Left ventricle myocardium inferior (tissue), 1 donor: ENCODE measurements at regions not wholly inside any gene's neighbourhood (a gene's known extent, or its start where the extent isn't known, plus 50 kb on each side); places are given as distances from the start of the nearest gene placed in this dataset.

Source experiments
- DNase-seq: peaks from one replicate; pipeline ENCODE4 v3.0.0-alpha.2; 2020
- H3K27ac ChIP-seq: fragments of 200-600 bp; replicated peaks from 2 replicates; pipeline ENCODE4 v1.8.0; 2021
- H3K27me3 ChIP-seq: fragments of 200-600 bp; 2 replicates; pipeline ENCODE4 v1.8.0; 2021; ENCODE audit warnings: low read depth
- H3K36me3 ChIP-seq: fragments of 200-600 bp; 2 replicates; pipeline ENCODE4 v1.8.0; 2021
- H3K4me1 ChIP-seq: fragments of 200-600 bp; 2 replicates; pipeline ENCODE4 v1.8.0; 2021
- H3K4me3 ChIP-seq: fragments of 200-600 bp; 2 replicates; pipeline ENCODE4 v1.8.0; 2021; ENCODE audit warnings: mild to moderate bottlenecking, moderate library complexity
- H3K9me3 ChIP-seq: fragments of 200-600 bp; replicated peaks from 2 replicates; pipeline ENCODE4 v1.8.0; 2021
- CTCF ChIP-seq: fragments of 200-600 bp; IDR thresholded peaks from 2 replicates; pipeline ENCODE4 v1.8.0; 2021; ENCODE audit warnings: antibody characterized with exemption, mild to moderate bottlenecking, borderline replicate concordance
- intact Hi-C: fragments of 100-400 bp; cut with micrococcal nuclease; formaldehyde crosslinking; loops from one replicate; pipeline ENCODE4 v1.11.0; 2022
- donor health status: DM: no; HTN: yes; CAD: no; lungs with severe emphysema.

- no peak overlapping the region for H3K4me3 ChIP-seq
- no peak for TF ChIP-seq CTCF
- peaks cover 88% of the 10 kb centered on the region for H3K27me3 ChIP-seq
- H3K9me3 ChIP-seq, result no peaks in the 10 kb centered on the region
- DNase-seq, result no peak
- H3K27ac ChIP-seq, result no peak overlapping the region
- no peaks in the 10 kb centered on the region for H3K36me3 ChIP-seq
- intact Hi-C loops, result no loop called here
- no peaks in the 10 kb centered on the region for H3K4me1 ChIP-seq
These were observed 50.2 kb upstream of the TGM3 start for GRCh38 chr20:2245637-2246036.
